Suprapubic skin (tissue), 4 donors: ENCODE measurements at regions not wholly inside any gene's neighbourhood (a gene's known extent, or its start where the extent isn't known, plus 50 kb on each side); places are given as distances from the start of the nearest gene placed in this dataset.

Experiments
- EP300 ChIP-seq: sonication (generic); formaldehyde crosslinking; IDR thresholded peaks from one replicate; pipeline ENCODE4 v1.6.1; 2017; ENCODE audit warnings: antibody characterized with exemption
- POLR2AphosphoS5 ChIP-seq, 3 donors: sonication (generic); formaldehyde crosslinking; IDR thresholded peaks; one replicate each; pipeline ENCODE4 v1.6.1; 2017; ENCODE audit warnings: antibody characterized with exemption in 3 of 3

- TF ChIP-seq EP300 (no peak), POLR2AphosphoS5 (IDR thresholded peaks at IDR 0.05) (no peak)
Measured at GRCh38 chr1:105626276-105626987, 1430.0 kb upstream of the PRMT6 start.
